Progenitor cell of endocrine pancreas (in vitro differentiated cells): ENCODE measurements at regions not wholly inside any gene's neighbourhood (a gene's known extent, or its start where the extent isn't known, plus 50 kb on each side); places are given as distances from the start of the nearest gene placed in this dataset.

ENCODE experiments used
- DNase-seq: peaks from one replicate; pipeline ENCODE4 v3.0.0; 2021; ENCODE audit warnings: low spot score; ENCODE audit not compliant: unreplicated experiment
- H3K27ac Mint-ChIP-seq: 2 replicates; pipeline ENCODE4 v1.8.0; 2021; ENCODE audit warnings: mild to moderate bottlenecking, moderate library complexity, mixed read lengths
- H3K27me3 Mint-ChIP-seq: 2 replicates; pipeline ENCODE4 v1.8.0; 2021; ENCODE audit warnings: mixed read lengths
- H3K36me3 Mint-ChIP-seq: 2 replicates; pipeline ENCODE4 v1.8.0; 2022; ENCODE audit warnings: mixed read lengths; ENCODE audit not compliant: insufficient read depth
- H3K4me1 Mint-ChIP-seq: 2 replicates; pipeline ENCODE4 v1.8.0; 2021; ENCODE audit warnings: low read depth, mixed read lengths
- H3K4me3 Mint-ChIP-seq: 2 replicates; pipeline ENCODE4 v1.8.0; 2021; ENCODE audit warnings: low read depth, mild to moderate bottlenecking, moderate library complexity, mixed read lengths
- H3K9me3 Mint-ChIP-seq: 2 replicates; pipeline ENCODE4 v1.8.0; 2021; ENCODE audit warnings: low read depth, mixed read lengths
- TF ChIP-seq, protein P1 (sequence below): fragments of 200-600 bp; sonication (generic); IDR thresholded peaks from one replicate; pipeline ENCODE4 v1.5.0; 2021; ENCODE audit warnings: antibody characterized with exemption, mild to moderate bottlenecking; ENCODE audit not compliant: unreplicated experiment

- no peak overlapping the region for H3K27ac Mint-ChIP-seq
- H3K9me3 Mint-ChIP-seq, result peaks cover 13% of the 10 kb centered on the region
- TF ChIP-seq, protein P1, sequence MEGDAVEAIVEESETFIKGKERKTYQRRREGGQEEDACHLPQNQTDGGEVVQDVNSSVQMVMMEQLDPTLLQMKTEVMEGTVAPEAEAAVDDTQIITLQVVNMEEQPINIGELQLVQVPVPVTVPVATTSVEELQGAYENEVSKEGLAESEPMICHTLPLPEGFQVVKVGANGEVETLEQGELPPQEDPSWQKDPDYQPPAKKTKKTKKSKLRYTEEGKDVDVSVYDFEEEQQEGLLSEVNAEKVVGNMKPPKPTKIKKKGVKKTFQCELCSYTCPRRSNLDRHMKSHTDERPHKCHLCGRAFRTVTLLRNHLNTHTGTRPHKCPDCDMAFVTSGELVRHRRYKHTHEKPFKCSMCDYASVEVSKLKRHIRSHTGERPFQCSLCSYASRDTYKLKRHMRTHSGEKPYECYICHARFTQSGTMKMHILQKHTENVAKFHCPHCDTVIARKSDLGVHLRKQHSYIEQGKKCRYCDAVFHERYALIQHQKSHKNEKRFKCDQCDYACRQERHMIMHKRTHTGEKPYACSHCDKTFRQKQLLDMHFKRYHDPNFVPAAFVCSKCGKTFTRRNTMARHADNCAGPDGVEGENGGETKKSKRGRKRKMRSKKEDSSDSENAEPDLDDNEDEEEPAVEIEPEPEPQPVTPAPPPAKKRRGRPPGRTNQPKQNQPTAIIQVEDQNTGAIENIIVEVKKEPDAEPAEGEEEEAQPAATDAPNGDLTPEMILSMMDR, result no peak
- no peaks in the 10 kb centered on the region for H3K4me1 Mint-ChIP-seq
- H3K27me3 Mint-ChIP-seq, result no peaks in the 10 kb centered on the region
- no peak overlapping the region for H3K4me3 Mint-ChIP-seq
- no peaks in the 10 kb centered on the region for H3K36me3 Mint-ChIP-seq
- no peak for DNase-seq
Measured at GRCh38 chr12:77421152-77421551, 355.8 kb upstream of the E2F7 start.

GRCh38 chr12:77409551-77409950 is 344.2 kb upstream of the E2F7 start:
- no peak for DNase-seq
- no peak overlapping the region for H3K4me3 Mint-ChIP-seq
- H3K9me3 Mint-ChIP-seq, result no peaks in the 10 kb centered on the region
- H3K27me3 Mint-ChIP-seq, result no peaks in the 10 kb centered on the region
- no peaks in the 10 kb centered on the region for H3K4me1 Mint-ChIP-seq
- no peak overlapping the region for H3K27ac Mint-ChIP-seq
- TF ChIP-seq, protein P1, result no peak
- no peaks in the 10 kb centered on the region for H3K36me3 Mint-ChIP-seq

DNA sequence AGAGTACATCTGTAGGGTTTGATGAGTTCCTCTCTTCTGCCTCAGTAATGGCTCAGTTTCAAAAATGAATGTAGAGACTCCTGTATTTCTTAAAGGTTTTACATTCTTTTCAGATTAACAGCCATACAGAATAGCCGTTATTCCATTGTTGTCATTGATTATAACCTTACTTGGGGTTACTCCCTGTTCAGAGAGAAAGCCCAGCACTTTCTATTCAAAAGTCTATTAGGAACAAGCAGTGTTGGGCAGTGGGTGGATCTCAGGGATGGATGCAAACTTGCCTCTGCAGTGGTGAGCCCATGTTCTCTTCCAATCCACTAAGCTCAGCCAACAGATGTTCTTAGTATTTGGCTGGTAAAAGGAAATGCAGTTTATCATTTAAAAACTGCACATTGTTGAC is 342.6 kb upstream of the E2F7 start:
- Mint-ChIP-seq H3K27ac (no peak overlapping the region), H3K4me1 (no peaks in the 10 kb centered on the region), H3K9me3 (no peaks in the 10 kb centered on the region), H3K4me3 (no peak overlapping the region), H3K27me3 (no peaks in the 10 kb centered on the region), H3K36me3 (no peaks in the 10 kb centered on the region)
- no peak for DNase-seq
- TF ChIP-seq, protein P1, result no peak

DNA sequence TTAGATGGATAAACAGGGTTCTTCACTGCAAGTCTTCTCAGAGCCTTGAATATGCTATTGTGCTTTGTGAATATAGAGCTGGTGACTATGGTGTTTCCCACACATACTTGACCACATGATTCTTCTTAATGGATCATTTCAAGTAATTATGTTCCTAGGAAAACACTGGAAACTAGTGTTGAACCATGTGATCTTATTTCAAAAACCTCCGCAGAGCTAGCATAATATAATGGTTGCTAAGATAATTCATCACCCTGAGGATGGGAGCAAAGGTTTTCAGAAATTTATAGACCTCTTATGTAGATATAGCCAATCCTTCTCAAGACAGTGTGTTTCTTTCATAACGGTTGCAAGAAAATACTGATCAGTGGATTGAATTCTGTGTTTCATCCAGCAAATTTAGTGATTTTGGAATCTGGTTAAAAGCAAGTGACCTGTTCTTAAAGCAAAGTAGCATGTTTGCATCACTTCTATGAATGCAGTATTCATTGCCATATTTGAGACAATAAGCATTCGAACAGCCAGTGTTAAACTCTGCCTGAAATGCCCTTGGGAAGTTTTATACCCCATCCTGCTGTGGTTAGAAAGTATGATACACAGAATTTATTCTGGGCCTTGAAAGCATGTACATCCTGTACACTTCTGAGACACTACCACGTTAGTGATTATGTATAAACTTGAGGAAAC is 341.0 kb upstream of the E2F7 start:
- DNase-seq, result no peak
- Mint-ChIP-seq H3K27me3 (no peaks in the 10 kb centered on the region), H3K4me1 (no peaks in the 10 kb centered on the region), H3K4me3 (no peak overlapping the region), H3K27ac (no peak overlapping the region), H3K9me3 (no peaks in the 10 kb centered on the region), H3K36me3 (no peaks in the 10 kb centered on the region)
- TF ChIP-seq, protein P1, result no peak

GRCh38 chr12:77402716-77403115 is 337.3 kb upstream of the E2F7 start:
- no peak overlapping the region for H3K4me3 Mint-ChIP-seq
- no peaks in the 10 kb centered on the region for H3K4me1 Mint-ChIP-seq
- no peak overlapping the region for H3K27ac Mint-ChIP-seq
- H3K27me3 Mint-ChIP-seq, result no peaks in the 10 kb centered on the region
- TF ChIP-seq, protein P1, result no peak
- DNase-seq, result no peak
- no peaks in the 10 kb centered on the region for H3K9me3 Mint-ChIP-seq
- no peaks in the 10 kb centered on the region for H3K36me3 Mint-ChIP-seq
